Endodermal cell (in vitro differentiated cells): ENCODE measurements at regions not wholly inside any gene's neighbourhood (a gene's known extent, or its start where the extent isn't known, plus 50 kb on each side); places are given as distances from the start of the nearest gene placed in this dataset.

Experiments
- DNase-seq: peaks from one replicate; pipeline ENCODE4 v3.0.0-alpha.2; 2017
- H3K27ac ChIP-seq: 2 replicates; pipeline ENCODE4 v1.5.1; 2013; ENCODE audit warnings: mild to moderate bottlenecking, low read depth, low read length, moderate library complexity
- H3K27me3 ChIP-seq: 2 replicates; pipeline ENCODE4 v1.6.1; 2013; ENCODE audit warnings: mild to moderate bottlenecking, low read length, moderate library complexity; ENCODE audit not compliant: insufficient read depth, control insufficient read depth, poor library complexity, severe bottlenecking
- H3K36me3 ChIP-seq: 2 replicates; pipeline ENCODE4 v1.7.0; 2013; ENCODE audit warnings: mild to moderate bottlenecking, low read length, moderate library complexity; ENCODE audit not compliant: control insufficient read depth, insufficient read depth
- H3K4me1 ChIP-seq: one replicate; pipeline ENCODE4 v1.7.0; 2013; ENCODE audit warnings: low read length; ENCODE audit not compliant: control insufficient read depth, insufficient read depth
- H3K4me3 ChIP-seq: 2 replicates; pipeline ENCODE4 v1.5.1; 2013; ENCODE audit warnings: mild to moderate bottlenecking, low read length, moderate library complexity
- H3K9ac ChIP-seq: 2 replicates; pipeline ENCODE4 v1.6.1; 2013; ENCODE audit warnings: mild to moderate bottlenecking, low read length, moderate library complexity; ENCODE audit not compliant: poor library complexity, severe bottlenecking; ENCODE audit errors: extremely low read depth
- H3K9me3 ChIP-seq: 2 replicates; pipeline ENCODE4 v1.6.1; 2013; ENCODE audit warnings: mild to moderate bottlenecking, low read length, moderate library complexity; ENCODE audit not compliant: control insufficient read depth
- H3K27ac Mint-ChIP-seq: 2 replicates; pipeline ENCODE4 v1.8.0; 2020; ENCODE audit warnings: mixed read lengths
- H3K27me3 Mint-ChIP-seq: 2 replicates; pipeline ENCODE4 v1.8.0; 2021; ENCODE audit warnings: mild to moderate bottlenecking, mixed read lengths; ENCODE audit not compliant: insufficient read depth
- H3K36me3 Mint-ChIP-seq: 2 replicates; pipeline ENCODE4 v1.8.0; 2020; ENCODE audit warnings: low read depth, mixed read lengths
- H3K4me1 Mint-ChIP-seq: 2 replicates; pipeline ENCODE4 v1.8.0; 2020; ENCODE audit warnings: mixed read lengths
- H3K4me3 Mint-ChIP-seq: 2 replicates; pipeline ENCODE4 v1.8.0; 2020; ENCODE audit warnings: mild to moderate bottlenecking, moderate library complexity, mixed read lengths
- H3K9me3 Mint-ChIP-seq: 2 replicates; pipeline ENCODE4 v1.8.0; 2020; ENCODE audit warnings: mild to moderate bottlenecking, mixed read lengths
- CTCF ChIP-seq: fragments of 200-600 bp; sonication (generic); conservative IDR thresholded peaks from 2 replicates; pipeline ENCODE4 v1.5.0; 2021; ENCODE audit warnings: antibody characterized with exemption, mild to moderate bottlenecking
- WGBS, 2 experiments: methylation state at CpG; one replicate each; pipeline versions ENCODE4 v1.1.5 to v1.1.7; 2013; ENCODE audit warnings: missing lambda C conversion rate in 2 of 2, mixed read lengths in 1 of 2; ENCODE audit not compliant: insufficient coverage in 1 of 2, insufficient read length in 1 of 2; 5-methylcytosine and 5-hydroxymethylcytosine counted together

GRCh38 chr14:46596236-46596635 lies 55.3 kb downstream of the RPL10L start:
- H3K4me1 Mint-ChIP-seq, result no peaks in the 10 kb centered on the region
- Histone ChIP-seq H3K9ac (no peak overlapping the region), H3K27ac (no peak overlapping the region), H3K27me3 (no peaks in the 10 kb centered on the region), H3K9me3 (no peaks in the 10 kb centered on the region), H3K4me3 (no peak overlapping the region), H3K36me3 (no peaks in the 10 kb centered on the region), H3K4me1 (no peaks in the 10 kb centered on the region)
- no peak overlapping the region for H3K27ac Mint-ChIP-seq
- DNase-seq, result no peak
- no peaks in the 10 kb centered on the region for H3K36me3 Mint-ChIP-seq
- no peaks in the 10 kb centered on the region for H3K27me3 Mint-ChIP-seq
- no peak for TF ChIP-seq CTCF
- H3K4me3 Mint-ChIP-seq, result no peak overlapping the region
- no peaks in the 10 kb centered on the region for H3K9me3 Mint-ChIP-seq

- H3K27me3 Mint-ChIP-seq, result no peaks in the 10 kb centered on the region
- H3K4me3 Mint-ChIP-seq, result no peak overlapping the region
- H3K36me3 Mint-ChIP-seq, result no peaks in the 10 kb centered on the region
- peak overlapping the region; percentile 5 for H3K4me3 ChIP-seq
- no peak overlapping the region for H3K27ac ChIP-seq
- no peak overlapping the region for H3K9ac ChIP-seq
- peaks cover 10% of the 10 kb centered on the region for H3K4me1 Mint-ChIP-seq
- WGBS, 2 experiments, result no CpG with 5 or more reads among the region's 1 CpG
- no peak overlapping the region for H3K27ac Mint-ChIP-seq
- TF ChIP-seq CTCF, result no peak
- H3K9me3 ChIP-seq, result no peaks in the 10 kb centered on the region
- H3K36me3 ChIP-seq, result no peaks in the 10 kb centered on the region
- H3K27me3 ChIP-seq, result no peaks in the 10 kb centered on the region
- H3K4me1 ChIP-seq, result no peaks in the 10 kb centered on the region
- no peak for DNase-seq
- H3K9me3 Mint-ChIP-seq, result peaks cover 1% of the 10 kb centered on the region
Measured at GRCh38 chr14:46582826-46583225, 68.8 kb downstream of the RPL10L start.

GRCh38 chr14:46581036-46581671 lies 70.4 kb downstream of the RPL10L start:
- TF ChIP-seq CTCF, result peak; percentile 85
- Mint-ChIP-seq H3K4me3 (no peak overlapping the region), H3K4me1 (peaks cover 5% of the 10 kb centered on the region), H3K9me3 (peaks cover 1% of the 10 kb centered on the region), H3K27ac (no peak overlapping the region), H3K27me3 (no peaks in the 10 kb centered on the region), H3K36me3 (no peaks in the 10 kb centered on the region)
- H3K9ac ChIP-seq, result no peak overlapping the region
- no peaks in the 10 kb centered on the region for H3K36me3 ChIP-seq
- H3K27me3 ChIP-seq, result no peaks in the 10 kb centered on the region
- no peak overlapping the region for H3K27ac ChIP-seq
- H3K4me3 ChIP-seq, result no peak overlapping the region
- 0 to 31% methylated on average over 1 to 5 of the region's 5 CpGs for WGBS, 2 experiments
- peak; percentile 69 for DNase-seq
- no peaks in the 10 kb centered on the region for H3K9me3 ChIP-seq
- H3K4me1 ChIP-seq, result no peaks in the 10 kb centered on the region
